NCI-H2081 treated with DMSO at 0.1 percent for 48 hours (cell line): ENCODE measurements at regions not wholly inside any gene's neighbourhood (a gene's known extent, or its start where the extent isn't known, plus 50 kb on each side); places are given as distances from the start of the nearest gene placed in this dataset.

ENCODE experiments used
- DNase-seq: peaks from one replicate; lab custom pipeline; 2025; lab: John Stamatoyannopoulos, UW

GRCh38 chr6:169963581-169964297 lies 212.3 kb downstream of the ERMARD start:
- DNase-seq: no peak

- DNase-seq: no peak
These were observed 211.4 kb downstream of the ERMARD start for GRCh38 chr6:169962604-169963469.

- no peak for DNase-seq
These were observed 210.5 kb downstream of the ERMARD start for GRCh38 chr6:169961772-169962561.

GRCh38 chr6:169960886-169961611 lies 209.6 kb downstream of the ERMARD start:
- no peak for DNase-seq

- no peak for DNase-seq
These were observed 209.1 kb downstream of the ERMARD start for GRCh38 chr6:169960521-169960885.

GRCh38 chr6:169960003-169960344 lies 208.6 kb downstream of the ERMARD start:
- DNase-seq: no peak

- no peak for DNase-seq
These were observed 207.9 kb downstream of the ERMARD start for GRCh38 chr6:169959136-169960002.

GRCh38 chr6:169958510-169958909 lies 207.1 kb downstream of the ERMARD start:
- no peak for DNase-seq

GRCh38 chr6:169957351-169957963 lies 206.0 kb downstream of the ERMARD start:
- DNase-seq: no peak

GRCh38 chr6:169956580-169956979 lies 205.2 kb downstream of the ERMARD start:
- no peak for DNase-seq

GRCh38 chr6:169955731-169956437 lies 204.5 kb downstream of the ERMARD start:
- DNase-seq: no peak

- DNase-seq: no peak
These were observed 203.6 kb downstream of the ERMARD start for GRCh38 chr6:169954977-169955376.

- DNase-seq: no peak
These were observed 202.3 kb downstream of the ERMARD start for GRCh38 chr6:169953686-169954085.

GRCh38 chr6:169950558-169950957 lies 199.1 kb downstream of the ERMARD start:
- no peak for DNase-seq

GRCh38 chr6:169949511-169950097 lies 198.2 kb downstream of the ERMARD start:
- no peak for DNase-seq

- no peak for DNase-seq
These were observed 195.5 kb downstream of the ERMARD start for GRCh38 chr6:169946971-169947370.

GRCh38 chr6:169945117-169945516 lies 193.7 kb downstream of the ERMARD start:
- no peak for DNase-seq

GRCh38 chr6:169944415-169944814 lies 193.0 kb downstream of the ERMARD start:
- no peak for DNase-seq

GRCh38 chr6:169944061-169944337 lies 192.6 kb downstream of the ERMARD start:
- DNase-seq: no peak
